T47D (cell line): ENCODE measurements at regions not wholly inside any gene's neighbourhood (a gene's known extent, or its start where the extent isn't known, plus 50 kb on each side); places are given as distances from the start of the nearest gene placed in this dataset.
A peak's percentile ranks its signal among the peaks of the same experiment; 100 is the strongest.

Source experiments
- DNase-seq, 2 experiments: peaks; one replicate each; pipeline versions ENCODE4 v3.0.0 to v3.0.0-alpha.2; 2011 to 2012; ENCODE audit warnings: low read depth in 1 of 2, low spot score in 1 of 2
- JUND ChIP-seq: IDR thresholded peaks from 2 replicates; pipeline ENCODE4 v1.6.1; 2012; ENCODE audit warnings: low read depth
- in situ Hi-C: cut with HindIII; loops from 2 replicates; pipeline ENCODE4 v1.10.0; 2016; ENCODE audit warnings: low sequenced_read_pairs, low pct_unique_long_range_greater_than_20kb

GRCh38 chr17:70338946-70339354 is 169.6 kb downstream of the KCNJ2 start:
- in situ Hi-C loops = no loop called here

DNA sequence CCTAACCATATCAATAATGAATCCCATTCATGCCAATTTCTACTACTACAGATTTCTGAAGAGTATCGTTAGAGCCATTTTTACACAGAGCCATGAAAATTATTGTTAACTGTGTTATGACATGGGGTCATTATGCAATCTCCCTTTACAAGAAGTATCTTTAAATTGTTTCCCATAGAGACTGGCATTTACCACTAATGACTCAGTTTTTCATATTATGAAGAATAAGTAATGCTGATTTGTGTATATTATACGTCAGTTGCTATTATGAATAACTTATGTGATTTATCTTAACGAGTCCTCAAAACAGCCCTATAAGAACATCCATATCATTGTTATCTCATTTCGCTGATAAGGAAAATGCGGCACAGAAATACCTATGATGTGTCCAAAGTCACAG is 173.8 kb downstream of the KCNJ2 start:
- in situ Hi-C loops = no loop called here
- DNase-seq = no peak
- TF ChIP-seq JUND = no peak

More at GRCh38 chr17:70338946-70339354, 169.6 kb downstream of the KCNJ2 start:
- TF ChIP-seq JUND = no peak
- DNase-seq = no peak

DNA sequence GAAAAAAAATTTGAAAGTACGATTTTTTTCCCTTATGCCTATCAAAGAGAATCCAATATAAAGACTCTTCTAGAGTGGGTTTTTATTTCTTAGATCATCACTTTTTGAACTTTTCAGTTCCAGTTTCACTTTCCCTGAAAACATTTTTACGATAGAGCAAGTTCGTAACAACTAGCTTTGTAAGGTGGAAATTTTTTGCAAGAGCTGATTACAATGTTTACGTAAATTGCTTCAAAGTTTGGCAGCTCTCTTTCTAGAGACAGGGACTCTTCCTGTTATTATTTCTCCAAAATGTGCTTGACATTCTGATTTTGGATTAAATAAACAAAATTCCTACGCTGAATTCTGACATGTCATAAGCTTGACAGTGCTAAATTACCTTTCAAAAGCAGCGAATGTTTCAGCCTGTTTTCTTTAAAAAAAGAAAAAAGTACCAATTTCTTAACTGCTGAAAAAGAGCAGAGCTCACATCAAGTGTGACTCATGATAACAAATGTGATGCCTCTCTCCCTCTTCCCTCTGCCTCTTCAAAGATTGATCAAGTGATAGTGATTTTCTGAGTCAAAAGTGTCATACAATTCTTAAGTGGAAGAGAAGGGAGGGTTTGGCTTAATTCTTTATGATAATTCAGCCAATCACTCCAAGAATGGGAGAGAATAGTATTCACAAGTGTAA is 175.2 kb downstream of the KCNJ2 start:
- no peak for TF ChIP-seq JUND
- DNase-seq = no peak
- in situ Hi-C loops = no loop called here

DNA sequence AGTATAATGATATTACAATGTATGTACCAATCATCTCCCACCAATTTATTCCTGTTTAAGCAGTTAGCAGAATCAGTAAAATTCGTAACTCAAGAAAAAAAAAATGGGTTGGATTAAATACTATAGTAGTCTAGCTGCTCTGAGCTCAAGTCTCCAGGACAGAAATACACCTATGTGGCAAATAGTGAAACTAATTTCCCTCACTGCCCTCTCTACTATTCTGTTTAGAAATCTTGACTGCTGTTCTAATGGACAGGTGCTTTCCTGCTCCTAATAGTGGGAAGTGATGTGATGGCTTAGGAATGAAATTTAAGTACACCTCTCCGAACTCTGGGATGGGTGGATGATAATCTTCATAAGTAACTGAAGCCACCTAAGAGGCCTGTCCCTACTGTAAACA is 175.7 kb downstream of the KCNJ2 start:
- no peak for DNase-seq
- in situ Hi-C loops = no loop called here
- TF ChIP-seq JUND = no peak

DNA sequence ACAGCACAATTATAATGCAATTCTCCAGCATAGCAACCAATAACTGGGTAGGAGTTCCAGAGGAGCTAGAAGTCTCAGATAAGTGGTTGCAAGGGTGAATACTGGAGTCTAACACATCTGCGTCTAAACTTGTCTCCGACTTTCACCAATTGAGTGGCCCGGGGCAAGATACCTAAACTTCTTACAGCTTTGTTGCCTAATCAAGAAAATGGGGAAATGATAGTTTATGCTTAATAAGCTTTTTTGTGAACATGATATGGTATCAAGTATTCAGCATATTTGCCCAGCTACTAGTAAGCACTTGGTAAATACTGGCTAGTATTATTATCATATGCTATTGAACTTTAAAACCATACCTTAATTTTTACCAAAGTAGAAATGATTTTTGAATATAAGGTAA is 183.5 kb downstream of the KCNJ2 start:
- in situ Hi-C loops = no loop called here
- no peak for DNase-seq
- TF ChIP-seq JUND = no peak

- TF ChIP-seq JUND = no peak
- in situ Hi-C loops = no loop called here
- DNase-seq = no peak
Measured at GRCh38 chr17:70353408-70354092, 184.2 kb downstream of the KCNJ2 start.

DNA sequence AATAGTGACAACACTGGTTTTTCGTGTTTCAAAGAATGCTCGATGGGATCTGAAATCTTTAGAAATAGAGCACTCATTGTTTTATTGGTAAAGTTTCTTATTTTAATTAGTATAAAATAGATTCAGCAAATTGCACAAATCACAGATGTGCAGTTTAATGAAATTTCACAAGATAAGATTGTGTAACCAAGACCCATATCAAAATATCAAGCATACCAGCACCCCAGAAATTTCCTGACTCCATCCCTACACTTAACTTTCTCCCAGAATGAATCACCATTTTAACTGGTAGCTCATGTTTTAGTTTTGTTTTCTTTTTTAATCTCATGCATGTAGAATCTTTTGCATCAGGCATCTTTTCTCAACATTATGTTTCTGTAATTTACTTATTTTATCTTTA is 185.9 kb downstream of the KCNJ2 start:
- no peak for TF ChIP-seq JUND
- in situ Hi-C loops = no loop called here
- DNase-seq = no peak

- TF ChIP-seq JUND = no peak
- no peak for DNase-seq
- in situ Hi-C loops = no loop called here
Measured at GRCh38 chr17:70357190-70357589, 187.9 kb downstream of the KCNJ2 start.

GRCh38 chr17:70365091-70365583 is 195.8 kb downstream of the KCNJ2 start:
- in situ Hi-C loops = no loop called here
- no peak for TF ChIP-seq JUND
- no peak for DNase-seq

DNA sequence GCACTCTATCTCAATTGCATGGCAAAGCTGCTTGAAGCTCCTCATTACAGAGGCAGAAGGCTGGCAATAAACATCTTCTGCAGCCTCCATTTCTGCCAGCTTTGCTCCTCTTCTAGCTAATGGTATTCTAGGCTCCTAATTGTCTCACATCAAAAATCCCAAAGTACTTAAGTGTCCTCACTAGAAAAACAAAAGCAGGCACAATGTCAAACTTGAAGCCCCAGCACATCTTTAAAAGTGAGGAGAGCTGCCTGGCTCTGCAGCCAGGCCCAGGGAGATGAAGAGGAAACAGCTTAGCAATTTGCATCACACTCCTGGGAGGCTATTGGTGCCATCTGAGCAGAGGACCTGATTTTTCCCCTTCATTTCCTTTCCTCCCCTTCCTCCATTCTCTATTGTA is 197.1 kb downstream of the KCNJ2 start:
- no peak for TF ChIP-seq JUND
- in situ Hi-C loops = no loop called here
- no peak for DNase-seq

DNA sequence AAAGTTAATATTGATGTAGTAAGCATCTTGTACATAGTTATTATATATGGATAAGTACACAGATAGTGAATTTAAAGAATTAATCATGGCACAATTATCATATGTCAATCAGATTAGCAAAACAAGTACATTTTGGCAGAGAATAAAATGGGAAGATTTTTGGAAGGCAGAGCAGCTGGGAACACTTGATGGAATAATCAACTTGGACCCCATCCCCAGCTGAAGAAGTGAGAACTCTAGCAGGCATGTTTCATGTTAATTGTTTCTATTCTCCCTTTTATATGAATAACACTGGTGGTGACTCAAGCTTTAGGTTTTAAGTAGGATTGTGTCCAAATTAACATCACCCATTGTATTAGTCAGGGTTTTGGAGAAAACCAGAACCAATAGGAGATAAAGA is 198.7 kb downstream of the KCNJ2 start:
- in situ Hi-C loops = no loop called here
- DNase-seq = no peak
- TF ChIP-seq JUND = no peak

GRCh38 chr17:70369391-70369790 is 200.1 kb downstream of the KCNJ2 start:
- in situ Hi-C loops = no loop called here
- peak in 1 of 2 experiments; percentile 20 for DNase-seq
- TF ChIP-seq JUND = no peak

GRCh38 chr17:70370816-70371215 is 201.5 kb downstream of the KCNJ2 start:
- no peak for DNase-seq
- in situ Hi-C loops = no loop called here
- no peak for TF ChIP-seq JUND
